Adrenal gland (tissue), 9 donors: ENCODE measurements at regions not wholly inside any gene's neighbourhood (a gene's known extent, or its start where the extent isn't known, plus 50 kb on each side); places are given as distances from the start of the nearest gene placed in this dataset.

Source experiments
- DNase-seq, 7 donors: peaks; one replicate each; pipeline ENCODE4 v3.0.0-alpha.2; 2019 to 2020
- H3K27ac ChIP-seq, 5 donors: fragments of 200-600 bp; sonication (generic) in 4 of 5; 1 replicate in 3 of 5; 2 replicates in 2 of 5; pipeline versions ENCODE4 v1.5.1 to v1.8.0; 2016 to 2020; ENCODE audit warnings: mild to moderate bottlenecking in 1 of 5
- H3K27me3 ChIP-seq: fragments of 200-600 bp; 2 replicates; pipeline ENCODE4 v1.8.0; 2021
- H3K36me3 ChIP-seq, 2 donors: fragments of 200-600 bp; replicated peaks in 1 of 2; 1 replicate in 1 of 2; 2 replicates in 1 of 2; pipeline versions ENCODE4 v1.5.1 to v1.8.0; 2018 to 2022
- H3K4me1 ChIP-seq, 2 donors: fragments of 200-600 bp; replicated peaks in 1 of 2; 1 replicate in 1 of 2; 2 replicates in 1 of 2; pipeline versions ENCODE4 v1.5.1 to v1.8.0; 2018 to 2021
- H3K4me3 ChIP-seq, 4 donors: fragments of 200-600 bp; sonication (generic) in 3 of 4; one replicate each; pipeline ENCODE4 v1.5.1; 2016 to 2018
- H3K9me3 ChIP-seq, 3 donors: fragments of 200-600 bp; sonication (generic) in 1 of 3; replicated peaks in 1 of 3; 1 replicate in 2 of 3; 2 replicates in 1 of 3; pipeline versions ENCODE4 v1.5.1 to v1.8.0; 2016 to 2021
- CTCF ChIP-seq, 6 experiments: fragments of 450-650 bp in 4 of 6; fragments of 200-600 bp in 2 of 6; sonication (generic) in 1 of 6; IDR thresholded peaks; 1 replicate in 5 of 6; 2 replicates in 1 of 6; pipeline versions ENCODE4 v1.5.1 to v1.8.0; 2016 to 2021; ENCODE audit warnings: antibody characterized with exemption in 6 of 6, mild to moderate bottlenecking in 2 of 6, moderate library complexity in 1 of 6
- POLR2A ChIP-seq, 2 donors: fragments of 450-650 bp; IDR thresholded peaks; one replicate each; pipeline ENCODE4 v1.6.1; 2017; ENCODE audit warnings: antibody characterized with exemption in 2 of 2, mild to moderate bottlenecking in 2 of 2, moderate library complexity in 1 of 2
- WGBS, 4 donors: extraction: QIAGEN DNeasy Blood & Tissue Kit in 2 of 4; methylation state at CpG; one replicate each; pipeline versions ENCODE4 v1.1.5 to v1.1.7; 2013 to 2017; 5-methylcytosine and 5-hydroxymethylcytosine counted together
- intact Hi-C, 2 donors: fragments of 100-400 bp; cut with DNase I; formaldehyde crosslinking; loops; one replicate each; pipeline versions ENCODE4 v1.14.1 to v1.15.0; 2022 to 2023
- donor health status: healthy with polysubstance abuse.
- donor health status: Bipolar disorder and iron deficiency.
- donor health status: DM: yes; HTN: yes; CAD: no.
- donor health status: DM: no; HTN: no; CAD: no.
- donor health status: DM: no; HTN: no; CAD: no.

- no peak for DNase-seq
- intact Hi-C loops: no loop called here
- Histone ChIP-seq H3K4me1 (no peaks in the 10 kb centered on the region), H3K27ac (no peak overlapping the region), H3K36me3 (no peaks in the 10 kb centered on the region), H3K27me3 (no peaks in the 10 kb centered on the region), H3K9me3 (no peaks in the 10 kb centered on the region), H3K4me3 (no peak overlapping the region)
- TF ChIP-seq POLR2A (IDR thresholded peaks at IDR 0.05): no peak
- no peak for TF ChIP-seq CTCF (IDR thresholded peaks at IDR 0.05)
- 75 to 86% (median 83%) methylated on average over 2 of the region's 2 CpGs for WGBS, 4 donors
These were observed 61.4 kb upstream of the CMKLR1 start for GRCh38 chr12:108400481-108400880.

- WGBS, 4 donors: 41 to 64% (median 55%) methylated on average over 2 to 3 of the region's 3 CpGs
- no peak for TF ChIP-seq POLR2A (IDR thresholded peaks at IDR 0.05)
- TF ChIP-seq CTCF (IDR thresholded peaks at IDR 0.05): no peak
- Histone ChIP-seq H3K9me3 (no peaks in the 10 kb centered on the region), H3K4me3 (no peak overlapping the region), H3K36me3 (no peaks in the 10 kb centered on the region), H3K27ac (no peak overlapping the region), H3K4me1 (no peaks in the 10 kb centered on the region), H3K27me3 (no peaks in the 10 kb centered on the region)
- intact Hi-C loops: no loop called here
- DNase-seq: no peak
These were observed 60.9 kb upstream of the CMKLR1 start for GRCh38 chr12:108400056-108400455.

- no peaks in the 10 kb centered on the region for H3K9me3 ChIP-seq
- peak in 6 of 7 donors; percentile 8 to 61 (median 26) for DNase-seq
- H3K27ac ChIP-seq: no peak overlapping the region
- H3K27me3 ChIP-seq: no peaks in the 10 kb centered on the region
- WGBS, 4 donors: 26 to 42% (median 36%) methylated on average over 5 of the region's 5 CpGs
- H3K4me1 ChIP-seq: no peaks in the 10 kb centered on the region
- TF ChIP-seq POLR2A (IDR thresholded peaks at IDR 0.05) (no peak), CTCF (IDR thresholded peaks at IDR 0.05) (no peak)
- no peak overlapping the region for H3K4me3 ChIP-seq
- intact Hi-C loops: no loop called here
- H3K36me3 ChIP-seq: no peaks in the 10 kb centered on the region
These were observed 60.4 kb upstream of the CMKLR1 start for GRCh38 chr12:108399514-108399913.

- no peak overlapping the region for H3K27ac ChIP-seq
- intact Hi-C loops: no loop called here
These were observed 55.1 kb upstream of the CMKLR1 start for GRCh38 chr12:108394196-108394595.

More at GRCh38 chr12:108394196-108394595, 55.1 kb upstream of the CMKLR1 start:
- no peaks in the 10 kb centered on the region for H3K4me1 ChIP-seq
- DNase-seq: peak in 6 of 7 donors; percentile 9 to 55 (median 24)
- no peak overlapping the region for H3K4me3 ChIP-seq
- no peak for TF ChIP-seq POLR2A (IDR thresholded peaks at IDR 0.05)
- no peak for TF ChIP-seq CTCF (IDR thresholded peaks at IDR 0.05)
- WGBS, 4 donors: 54 to 84% (median 57%) methylated on average over 3 to 5 of the region's 5 CpGs
- H3K36me3 ChIP-seq: no peaks in the 10 kb centered on the region
- H3K9me3 ChIP-seq: no peaks in the 10 kb centered on the region
- H3K27me3 ChIP-seq: no peaks in the 10 kb centered on the region
